ENCODE measurements at regions not wholly inside any gene's neighbourhood (a gene's known extent, or its start where the extent isn't known, plus 50 kb on each side); places are given as distances from the start of the nearest gene placed in this dataset.

- Histone ChIP-seq H3K9me3 (no peaks in the 10 kb centered on the region), H3K4me1 (no peaks in the 10 kb centered on the region), H3K27me3 (no peaks in the 10 kb centered on the region), H3K36me3 (no peaks in the 10 kb centered on the region), H3K4me3 (no peak overlapping the region), H3K27ac (no peak overlapping the region)
- no peak for DNase-seq
- TF ChIP-seq POLR2A (IDR thresholded peaks at IDR 0.05) (no peak), CTCF (IDR thresholded peaks at IDR 0.05) (no peak)
These were observed 55.8 kb upstream of the METAP2 start for GRCh38 chr12:95418142-95418541.
